GM12891 (cell line): ENCODE measurements at regions not wholly inside any gene's neighbourhood (a gene's known extent, or its start where the extent isn't known, plus 50 kb on each side); places are given as distances from the start of the nearest gene placed in this dataset.

Source experiments
- DNase-seq: peaks from one replicate; pipeline ENCODE4 v3.0.0; 2011; ENCODE audit warnings: low spot score; ENCODE audit not compliant: insufficient read length
- FAIRE-seq: peaks from 2 replicates; lab custom pipeline; 2011; peaks lifted over from hg19 to GRCh38; lab: Jason Lieb, UNC
- PAX5 ChIP-seq: IDR thresholded peaks from 2 replicates; pipeline ENCODE4 v1.6.1; 2011; ENCODE audit warnings: low read length, moderate library complexity, mild to moderate bottlenecking; ENCODE audit not compliant: insufficient read depth, severe bottlenecking
- POLR2A ChIP-seq: IDR thresholded peaks from 2 replicates; pipeline ENCODE4 v1.6.1; 2011; ENCODE audit warnings: low read depth, low read length, control low read depth
- POLR2AphosphoS5 ChIP-seq: IDR thresholded peaks from 2 replicates; pipeline ENCODE4 v1.6.1; 2011; ENCODE audit warnings: low read depth, low read length, control low read depth
- POU2F2 ChIP-seq: IDR thresholded peaks from 2 replicates; pipeline ENCODE4 v1.6.1; 2011; ENCODE audit warnings: low read depth, mild to moderate bottlenecking, control low read depth, low read length, moderate library complexity
- SPI1 ChIP-seq: IDR thresholded peaks from 2 replicates; pipeline ENCODE4 v1.6.1; 2011; ENCODE audit warnings: low read depth, low read length, control low read depth
- TAF1 ChIP-seq: IDR thresholded peaks from 2 replicates; pipeline ENCODE4 v1.6.1; 2011; ENCODE audit warnings: low read depth, low read length, control low read depth

DNA sequence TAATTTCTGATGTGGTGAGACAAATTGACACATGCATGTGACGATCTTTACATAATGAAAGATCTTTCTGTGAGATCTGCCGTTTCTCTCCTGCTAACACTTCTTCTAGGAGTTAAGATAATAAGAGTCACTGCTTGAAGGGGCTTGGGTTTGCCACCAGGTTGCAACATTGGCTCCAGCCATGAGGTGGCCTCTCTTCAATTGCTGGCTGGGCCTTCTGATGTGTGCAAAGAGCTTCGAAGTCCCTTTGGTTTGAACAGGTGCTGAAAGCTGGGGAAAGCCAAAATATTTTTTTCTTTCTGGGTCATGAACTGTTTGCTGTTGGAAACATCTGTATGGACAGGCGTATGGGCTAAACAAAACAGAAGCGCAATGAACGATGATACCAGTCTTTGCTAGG is 204.1 kb upstream of the SALL1 start:
- FAIRE-seq (no peak), DNase-seq (no peak)
- no peak for TF ChIP-seq POLR2A
- no peak for TF ChIP-seq PAX5
- no peak for TF ChIP-seq SPI1
- TF ChIP-seq POU2F2: no peak
- TF ChIP-seq TAF1: no peak
- TF ChIP-seq POLR2AphosphoS5: no peak

DNA sequence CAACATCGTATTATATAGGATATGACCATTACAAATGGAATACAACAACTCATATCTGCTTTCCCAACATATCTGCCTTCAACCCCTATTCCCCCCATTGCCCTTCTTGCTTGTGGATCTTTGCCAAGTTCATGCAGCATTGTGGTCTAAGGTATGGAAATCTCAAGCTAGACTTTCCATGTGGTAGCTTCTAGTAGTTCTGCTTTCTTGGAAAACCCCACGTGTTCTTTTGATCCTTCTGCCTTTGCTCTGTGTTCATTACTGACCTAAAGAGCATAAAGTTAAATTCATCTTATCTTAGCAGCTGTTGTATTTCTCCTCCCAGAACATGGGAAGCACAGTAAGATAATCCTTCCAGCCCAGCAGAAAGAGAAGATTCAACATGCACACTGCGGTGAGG is 202.0 kb upstream of the SALL1 start:
- DNase-seq (no peak), FAIRE-seq (no peak)
- TF ChIP-seq PAX5 (no peak), TAF1 (no peak), POU2F2 (no peak), POLR2AphosphoS5 (no peak), SPI1 (no peak), POLR2A (no peak)

DNA sequence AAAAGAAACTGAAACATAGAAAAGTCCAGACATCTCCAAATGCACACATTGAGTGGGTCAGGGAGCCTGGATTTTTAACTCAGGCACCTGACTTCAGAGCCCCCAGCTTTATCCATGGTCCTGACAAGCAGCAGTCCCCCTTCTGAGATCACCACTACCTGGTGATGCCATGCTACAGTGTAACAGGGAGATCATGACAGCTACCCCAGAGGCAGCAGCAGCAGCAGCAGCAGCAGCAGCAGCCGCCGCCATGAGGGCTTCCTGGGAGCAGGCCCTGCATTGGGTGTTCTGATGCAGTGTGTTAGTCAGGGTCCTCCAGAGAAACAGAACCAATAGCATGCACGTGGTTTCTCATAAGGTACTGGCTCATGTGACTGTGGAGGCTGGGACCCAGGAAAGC is 198.6 kb upstream of the SALL1 start:
- FAIRE-seq: no peak
- TF ChIP-seq POLR2AphosphoS5 (no peak), POLR2A (no peak), POU2F2 (no peak), PAX5 (no peak), TAF1 (no peak), SPI1 (no peak)

DNA sequence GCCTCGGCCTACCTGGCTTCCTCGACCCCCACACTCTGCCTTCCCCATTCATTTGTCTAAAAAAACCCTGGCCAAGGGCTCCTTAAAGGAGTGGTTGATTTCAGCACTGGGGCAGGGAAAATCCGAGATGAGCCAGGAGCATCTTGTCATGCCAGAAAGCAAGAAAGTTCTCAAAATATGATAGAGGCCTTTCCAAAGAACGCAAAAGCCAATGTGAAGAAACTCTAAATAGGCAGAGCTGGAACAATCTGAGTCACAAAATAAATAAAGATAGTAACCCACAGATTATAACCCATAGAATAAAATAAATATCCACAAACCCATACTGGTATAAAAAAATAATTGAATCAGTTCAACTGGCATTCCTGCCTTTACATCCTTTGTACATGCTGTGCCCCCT is 192.3 kb upstream of the SALL1 start:
- TF ChIP-seq POLR2AphosphoS5 (no peak), PAX5 (no peak), TAF1 (no peak), SPI1 (no peak), POU2F2 (no peak), POLR2A (no peak)
- no peak for DNase-seq
- no peak for FAIRE-seq

More for the DNA sequence above, 198.6 kb upstream of the SALL1 start:
- no peak for DNase-seq

DNA sequence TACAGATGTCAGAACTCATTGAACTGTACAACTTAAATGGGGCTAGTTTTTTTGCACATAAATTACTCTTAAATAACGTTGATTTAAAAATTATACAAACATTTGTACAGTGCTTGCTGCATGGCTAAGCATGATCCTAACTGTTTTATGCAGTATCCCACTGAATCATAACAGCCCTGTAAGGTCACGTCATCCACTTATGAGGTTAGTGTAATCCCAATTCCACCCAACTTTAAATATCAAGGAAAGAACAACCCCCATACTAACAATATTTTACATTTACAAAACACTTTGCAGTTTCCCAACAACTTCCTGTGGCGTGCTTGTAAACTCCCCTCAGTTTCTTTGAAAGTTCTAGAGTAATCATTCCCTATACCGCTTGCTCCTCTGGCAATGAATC is 190.1 kb upstream of the SALL1 start:
- TF ChIP-seq POLR2A: no peak
- TF ChIP-seq POLR2AphosphoS5: no peak
- no peak for TF ChIP-seq PAX5
- TF ChIP-seq POU2F2: no peak
- TF ChIP-seq TAF1: no peak
- TF ChIP-seq SPI1: no peak
- DNase-seq: no peak
- FAIRE-seq: no peak

DNA sequence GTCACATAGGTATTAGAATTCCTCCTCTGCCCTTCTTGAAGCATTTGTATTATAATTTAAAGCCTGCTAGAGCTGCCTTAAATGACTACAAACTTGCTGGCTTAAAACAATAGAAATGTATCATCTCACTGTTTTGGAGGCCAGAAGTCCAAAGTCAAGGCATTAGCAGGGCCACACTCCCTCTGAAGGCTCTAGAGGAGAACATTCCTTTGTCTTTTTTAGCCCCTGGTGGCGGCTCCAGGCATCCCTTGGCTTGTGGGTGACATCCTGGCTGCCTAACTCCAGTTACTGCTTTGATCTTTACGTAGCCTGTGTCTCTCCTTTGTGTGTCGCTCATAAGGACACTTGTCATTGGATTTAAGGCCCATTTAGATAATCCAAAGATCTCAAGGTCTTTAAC is 186.6 kb upstream of the SALL1 start:
- no peak for TF ChIP-seq TAF1
- no peak for TF ChIP-seq POLR2A
- TF ChIP-seq PAX5: no peak
- no peak for TF ChIP-seq POLR2AphosphoS5
- DNase-seq (no peak), FAIRE-seq (no peak)

DNA sequence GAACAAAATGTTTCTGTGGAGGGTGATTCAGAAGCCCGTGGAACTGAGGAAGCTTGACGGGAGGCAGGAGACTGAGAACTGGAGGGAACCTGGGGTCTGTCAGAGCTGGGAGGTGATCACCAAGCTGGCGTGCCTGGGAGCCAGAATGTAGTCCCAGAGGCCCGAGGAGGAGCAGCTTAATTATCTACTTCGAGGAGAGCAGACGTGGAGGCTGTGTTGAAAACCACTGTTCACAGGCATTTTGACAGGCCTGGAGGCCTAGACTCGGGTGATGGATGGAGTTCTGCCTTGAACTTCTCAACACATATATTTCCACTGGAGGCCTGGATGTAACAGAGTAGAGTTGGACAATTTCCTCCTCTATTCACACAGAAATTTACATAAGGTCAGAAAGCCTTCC is 177.7 kb upstream of the SALL1 start:
- DNase-seq: no peak
- FAIRE-seq: no peak
- no peak for TF ChIP-seq POLR2A
- TF ChIP-seq PAX5: no peak
- TF ChIP-seq POLR2AphosphoS5: no peak
- TF ChIP-seq SPI1: no peak

DNA sequence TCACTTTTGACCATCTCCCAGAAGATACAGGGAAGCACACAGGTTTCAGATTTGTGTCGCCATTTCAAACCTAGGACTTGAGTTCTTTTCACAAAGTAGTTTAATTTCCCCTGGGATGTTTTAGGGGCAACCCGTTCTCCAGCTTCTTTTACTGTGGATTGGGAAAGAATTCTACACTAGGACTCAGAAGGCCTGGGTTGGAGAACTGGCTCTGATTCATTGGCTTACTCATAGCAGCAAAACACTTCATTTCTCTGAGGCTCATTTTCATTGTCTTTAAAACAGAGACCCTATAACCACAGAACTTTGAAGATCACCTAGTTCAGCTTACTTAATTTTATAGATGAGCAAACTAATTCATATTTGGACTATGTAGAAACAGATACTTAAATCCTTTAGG is 175.9 kb upstream of the SALL1 start:
- FAIRE-seq: no peak
- no peak for TF ChIP-seq TAF1
- no peak for TF ChIP-seq POU2F2
- TF ChIP-seq SPI1: no peak
- no peak for TF ChIP-seq PAX5
- TF ChIP-seq POLR2AphosphoS5: no peak
- TF ChIP-seq POLR2A: no peak
- no peak for DNase-seq

DNA sequence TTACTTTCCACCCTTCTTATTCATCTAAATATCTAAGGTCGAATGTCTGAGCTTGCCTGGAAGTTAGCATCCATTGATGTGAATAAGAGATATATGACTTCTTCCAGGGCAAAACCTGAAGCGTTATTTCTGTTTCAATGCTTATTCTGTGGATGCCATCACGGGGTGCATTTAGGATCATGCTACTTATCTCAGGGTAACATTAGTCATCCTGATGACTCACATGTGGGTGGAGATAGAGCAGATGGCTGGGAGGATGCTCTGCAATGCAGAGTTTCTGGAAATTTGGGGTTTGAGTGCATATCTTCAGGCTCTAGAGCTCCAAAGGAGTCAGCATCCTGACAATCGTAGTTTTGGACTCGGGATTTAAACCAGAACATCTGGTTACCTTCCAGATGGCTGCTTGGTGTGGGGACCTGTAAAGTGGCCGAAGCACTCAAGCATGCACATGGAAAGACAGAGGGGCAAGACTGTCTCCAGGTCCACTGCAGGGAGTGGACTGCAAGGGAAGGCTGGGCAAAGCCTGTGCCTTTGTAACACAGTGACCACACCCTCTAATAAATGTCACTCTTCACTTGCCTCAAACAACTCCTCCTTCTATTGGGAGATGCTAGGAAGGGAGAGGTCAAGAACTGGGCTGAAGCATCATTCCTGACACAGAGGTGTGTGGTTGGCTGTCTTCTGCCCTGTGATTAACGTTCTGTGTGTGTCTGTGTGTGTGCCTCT is 175.2 kb upstream of the SALL1 start:
- DNase-seq (no peak), FAIRE-seq (no peak)
- TF ChIP-seq TAF1 (no peak), POU2F2 (no peak), POLR2AphosphoS5 (no peak), POLR2A (no peak), PAX5 (no peak), SPI1 (no peak)

DNA sequence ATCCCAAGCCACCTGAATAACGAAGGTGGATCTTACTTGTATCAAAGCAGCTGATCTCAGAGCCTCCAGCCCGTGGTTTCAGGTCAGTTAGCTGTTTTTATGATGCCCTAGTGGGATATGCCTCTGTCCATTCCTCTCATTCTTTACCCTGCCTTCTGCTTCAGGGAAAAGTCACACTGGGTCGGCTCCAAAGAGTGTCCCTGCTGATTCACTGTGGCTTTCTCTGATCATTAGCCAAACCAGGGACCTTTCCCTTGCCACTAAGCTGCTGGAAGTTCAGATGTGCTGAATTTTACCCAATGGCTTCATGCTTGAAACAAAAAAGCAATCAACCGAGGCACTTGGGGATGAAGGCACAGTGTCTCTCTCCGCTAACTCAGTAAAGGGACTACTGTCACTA is 170.2 kb upstream of the SALL1 start:
- no peak for DNase-seq
- TF ChIP-seq POU2F2 (no peak), POLR2A (no peak), PAX5 (no peak), SPI1 (no peak), TAF1 (no peak), POLR2AphosphoS5 (no peak)
- FAIRE-seq: no peak
